Stimulated activated CD8-positive, alpha-beta memory T cell treated with anti-CD3 and anti-CD28 coated beads, Interleukin-7, amount 100 ng/mL, for 1 hour (primary cell): ENCODE measurements at regions not wholly inside any gene's neighbourhood (a gene's known extent, or its start where the extent isn't known, plus 50 kb on each side); places are given as distances from the start of the nearest gene placed in this dataset.

ENCODE experiments used
- DNase-seq, 2 donors: peaks; one replicate each; pipeline ENCODE4 v3.0.0-alpha.2; 2020; ENCODE audit warnings: low read depth in 2 of 2

- DNase-seq: no peak
Observed at GRCh38 chr14:71703477-71703876, 228.8 kb upstream of the RGS6 start.

GRCh38 chr14:71704210-71704609, 228.0 kb upstream of the RGS6 start:
- no peak for DNase-seq

- no peak for DNase-seq
Observed at GRCh38 chr14:71705460-71705859, 226.8 kb upstream of the RGS6 start.

- no peak for DNase-seq
Observed at GRCh38 chr14:71709076-71709475, 223.2 kb upstream of the RGS6 start.

- no peak for DNase-seq
Observed at GRCh38 chr14:71709987-71710386, 222.2 kb upstream of the RGS6 start.

- no peak for DNase-seq
Observed at GRCh38 chr14:71711125-71711524, 221.1 kb upstream of the RGS6 start.

GRCh38 chr14:71711619-71712018, 220.6 kb upstream of the RGS6 start:
- no peak for DNase-seq

GRCh38 chr14:71712478-71712877, 219.8 kb upstream of the RGS6 start:
- no peak for DNase-seq

GRCh38 chr14:71713016-71713415, 219.2 kb upstream of the RGS6 start:
- no peak for DNase-seq

GRCh38 chr14:71713451-71713850, 218.8 kb upstream of the RGS6 start:
- no peak for DNase-seq

GRCh38 chr14:71714225-71714624, 218.0 kb upstream of the RGS6 start:
- DNase-seq: no peak

GRCh38 chr14:71716041-71716772, 216.0 kb upstream of the RGS6 start:
- no peak for DNase-seq

GRCh38 chr14:71720978-71721624, 211.1 kb upstream of the RGS6 start:
- DNase-seq: no peak

- no peak for DNase-seq
Observed at GRCh38 chr14:71721791-71722190, 210.4 kb upstream of the RGS6 start.

GRCh38 chr14:71722885-71723284, 209.3 kb upstream of the RGS6 start:
- DNase-seq: no peak

GRCh38 chr14:71725922-71726579, 206.2 kb upstream of the RGS6 start:
- DNase-seq: no peak

GRCh38 chr14:71726580-71727021, 205.6 kb upstream of the RGS6 start:
- no peak for DNase-seq

- DNase-seq: no peak
Observed at GRCh38 chr14:71728386-71728785, 203.8 kb upstream of the RGS6 start.

- no peak for DNase-seq
Observed at GRCh38 chr14:71729596-71729995, 202.6 kb upstream of the RGS6 start.

- DNase-seq: no peak
Observed at GRCh38 chr14:71730471-71730870, 201.8 kb upstream of the RGS6 start.

- DNase-seq: no peak
Observed at GRCh38 chr14:71731096-71731495, 201.1 kb upstream of the RGS6 start.

GRCh38 chr14:71733210-71733883, 198.9 kb upstream of the RGS6 start:
- DNase-seq: no peak
